ENCODE measurements at regions not wholly inside any gene's neighbourhood (a gene's known extent, or its start where the extent isn't known, plus 50 kb on each side); places are given as distances from the start of the nearest gene placed in this dataset.
"Not testable (repeated sequence)": the region's sequence is repeated elsewhere in the genome, so short reads cannot be mapped to it uniquely, and the experiment has no call there.

GRCh38 chr7:76971201-76971600 lies 61.0 kb downstream of the SPDYE17 start:
- not testable (repeated sequence) for DNase-seq

DNA sequence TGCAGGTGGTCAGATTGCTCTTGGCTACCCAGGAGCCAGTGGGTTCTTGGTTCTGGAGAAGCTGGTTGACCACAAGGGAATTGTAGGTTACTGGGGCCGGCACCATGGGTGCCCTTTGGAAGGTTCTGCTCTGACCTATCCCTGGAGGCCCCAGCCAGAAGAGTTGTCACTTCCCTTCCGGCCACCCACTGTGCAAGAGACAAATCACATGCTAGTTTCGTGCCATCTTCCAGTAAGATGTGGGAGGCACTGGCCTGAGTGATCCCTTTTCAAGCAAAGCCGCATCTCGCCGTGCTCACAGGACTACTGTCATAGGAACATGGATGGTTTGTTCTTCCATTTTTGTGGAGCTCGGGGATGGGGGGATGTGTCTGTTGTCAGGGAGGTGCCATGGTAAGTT lies 62.3 kb downstream of the SPDYE17 start:
- DNase-seq = not testable (repeated sequence)

DNA sequence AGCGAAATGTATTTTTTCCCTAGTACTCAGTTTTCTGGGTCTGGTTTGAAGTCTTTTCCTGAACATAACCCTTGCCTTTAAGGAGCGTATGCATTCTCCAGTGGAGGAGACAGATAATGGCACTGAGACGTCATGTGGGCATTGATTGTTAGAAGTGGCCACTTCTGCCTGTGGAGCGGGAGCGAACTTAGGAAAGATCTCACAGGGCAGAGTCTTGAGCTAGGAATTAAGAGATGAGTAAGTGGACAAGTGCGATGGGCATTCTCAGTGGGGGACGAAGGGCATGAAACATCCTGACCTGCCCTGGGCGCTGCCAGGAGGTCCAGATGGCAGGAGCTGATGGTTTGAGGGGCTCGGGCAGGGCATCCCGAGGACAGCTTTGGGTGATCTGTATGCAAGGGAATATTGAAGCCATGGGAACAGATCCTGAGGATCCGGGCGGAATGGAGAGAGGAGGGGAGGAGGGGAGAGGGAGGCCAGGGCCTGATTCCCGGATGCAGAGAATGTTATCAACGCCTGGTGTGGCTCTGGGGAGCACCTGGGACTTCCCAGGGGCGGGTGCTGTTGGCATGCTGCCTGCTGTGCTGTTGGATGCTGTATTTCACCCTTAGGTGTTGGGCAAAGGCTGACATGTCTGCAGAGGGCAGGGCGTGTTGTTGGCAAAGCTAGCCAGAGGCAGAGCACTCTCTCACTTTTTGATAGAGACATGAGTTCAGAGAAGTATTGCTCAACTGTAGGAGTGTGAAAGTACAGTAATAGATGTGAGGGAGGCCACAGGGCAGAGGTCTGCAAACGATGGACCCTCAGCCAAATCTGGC lies 66.2 kb downstream of the SPDYE17 start:
- DNase-seq = not testable (repeated sequence)

DNA sequence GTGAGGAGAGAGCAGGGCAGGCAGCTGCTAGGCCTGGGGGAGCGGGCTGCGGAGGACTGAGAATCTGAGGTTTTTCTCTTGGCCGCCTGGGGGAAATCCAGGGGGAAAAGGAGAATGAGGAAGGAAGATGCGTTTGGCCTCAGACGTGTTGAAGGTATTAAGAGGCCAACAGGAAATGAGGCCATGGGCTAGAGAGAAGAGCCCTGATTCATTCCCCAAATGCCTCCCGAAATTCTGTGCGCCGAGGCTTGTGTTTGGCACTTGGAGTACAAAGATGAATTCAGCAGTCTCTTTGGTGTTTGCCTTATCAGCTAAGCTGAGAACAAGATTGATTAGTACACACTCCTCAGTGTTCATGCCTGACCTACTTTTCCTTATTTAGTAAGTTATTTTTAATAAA lies 68.1 kb downstream of the SPDYE17 start:
- not testable (repeated sequence) for DNase-seq

- not testable (repeated sequence) for DNase-seq
These were observed 69.1 kb downstream of the SPDYE17 start for GRCh38 chr7:76963061-76963460.

GRCh38 chr7:76960400-76960986 lies 71.7 kb downstream of the SPDYE17 start:
- not testable (repeated sequence) for DNase-seq

DNA sequence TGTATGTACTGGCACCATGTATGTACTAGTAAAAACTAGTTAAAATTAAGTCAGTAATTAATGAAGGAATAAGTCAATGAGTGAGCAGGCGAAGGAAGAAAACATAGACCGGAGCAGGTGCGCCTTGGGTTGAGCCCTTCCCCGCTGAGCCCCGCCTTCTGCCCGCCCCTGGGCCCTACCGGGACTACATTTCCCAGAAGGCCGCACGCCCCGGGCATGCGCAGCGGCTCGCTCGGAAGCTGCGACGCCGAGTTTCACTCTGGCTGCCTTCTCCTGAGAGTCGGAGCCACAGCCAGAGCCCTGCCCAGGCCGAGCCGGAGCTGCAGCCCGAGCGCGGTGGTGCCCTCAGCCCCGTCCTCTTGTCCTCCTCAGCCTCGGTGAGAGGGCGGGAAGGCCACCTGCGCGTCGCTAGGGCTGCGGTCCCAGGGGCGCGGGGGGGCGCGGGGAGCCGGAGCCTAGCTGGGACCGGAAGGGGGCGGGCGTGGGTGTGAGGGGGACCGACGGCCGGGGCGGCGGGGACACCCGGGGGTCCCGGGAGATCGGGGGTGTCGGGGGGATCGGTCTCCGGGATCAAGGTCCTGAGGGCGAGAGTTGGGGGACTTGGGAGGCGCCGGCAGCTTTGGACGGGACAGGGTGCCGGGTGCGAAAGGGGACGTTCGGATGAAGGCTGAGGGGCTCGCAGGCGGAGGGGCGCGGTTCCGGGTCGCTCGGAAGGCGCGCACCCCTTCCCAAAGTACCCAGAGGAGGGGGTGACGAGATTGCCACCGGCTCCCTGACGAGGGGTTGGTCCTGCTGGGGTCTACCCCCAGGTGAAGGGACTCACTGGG lies 72.4 kb downstream of the SPDYE17 start:
- DNase-seq = not testable (repeated sequence)

GRCh38 chr7:76956531-76956930 lies 75.6 kb downstream of the SPDYE17 start:
- DNase-seq = not testable (repeated sequence)

GRCh38 chr7:76955124-76955523 lies 77.0 kb downstream of the SPDYE17 start:
- DNase-seq = not testable (repeated sequence)

DNA sequence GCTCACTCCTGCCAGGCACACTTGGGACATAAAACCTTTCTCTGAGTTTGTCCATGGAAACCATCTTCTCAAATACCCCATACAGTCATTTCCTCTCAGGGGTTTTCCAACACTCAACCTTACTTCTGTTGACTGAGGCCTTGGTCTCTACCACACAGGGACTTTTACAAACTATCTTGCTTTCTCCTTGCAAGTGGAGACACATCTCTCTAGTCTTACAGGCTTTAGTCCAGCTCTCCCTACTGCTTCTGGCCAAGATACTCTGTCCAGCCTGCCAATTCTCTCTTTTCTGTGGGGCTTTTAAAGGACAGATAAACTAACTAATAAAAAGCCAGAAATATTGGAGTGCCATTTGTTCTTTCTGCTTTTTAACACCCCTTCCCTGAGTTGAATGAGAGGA lies 87.6 kb downstream of the SPDYE17 start:
- DNase-seq = peak; percentile 30

DNA sequence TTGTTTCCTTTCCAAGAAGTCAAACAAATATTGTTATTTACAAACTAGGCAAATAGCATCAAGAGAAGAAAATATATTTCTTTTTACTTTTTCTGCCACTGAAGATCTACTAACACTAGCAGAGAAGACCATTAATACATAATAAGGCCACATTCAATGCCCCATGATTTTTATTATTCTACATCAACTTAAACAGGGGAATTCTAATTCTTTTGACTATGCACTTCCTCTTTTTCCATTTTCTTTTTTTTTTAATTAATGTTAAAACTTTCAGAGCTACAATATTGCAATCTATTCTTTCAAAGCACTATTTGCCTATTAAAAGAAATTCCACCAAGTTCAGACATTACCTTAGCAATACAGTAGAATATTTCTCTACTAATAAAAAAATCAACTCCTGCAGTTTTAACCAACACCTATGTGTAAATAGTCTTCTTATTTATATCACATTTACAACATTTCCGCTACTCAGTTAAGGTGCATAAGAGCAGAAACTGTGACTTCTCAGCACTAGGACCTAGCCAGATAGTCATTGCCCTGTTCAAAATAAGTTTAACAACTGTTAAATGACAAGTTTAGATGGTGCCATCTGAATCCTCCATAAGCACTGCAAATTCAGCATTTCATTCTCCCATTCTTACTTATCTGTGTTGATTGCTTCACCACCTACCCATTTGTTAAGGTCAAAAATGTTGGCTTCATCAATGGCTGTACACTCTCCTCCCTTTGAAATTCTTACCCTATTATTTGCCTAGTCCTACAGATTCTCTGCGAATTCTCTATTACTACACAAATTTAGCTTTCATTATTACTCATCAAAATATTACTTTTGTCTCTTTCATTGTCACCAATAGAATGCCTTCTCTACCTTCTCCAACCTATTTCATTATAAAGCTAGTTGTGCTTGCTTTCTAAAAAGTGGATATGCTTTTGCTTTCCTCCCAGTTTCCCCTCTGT lies 90.1 kb downstream of the SPDYE17 start:
- DNase-seq = not testable (repeated sequence)

DNA sequence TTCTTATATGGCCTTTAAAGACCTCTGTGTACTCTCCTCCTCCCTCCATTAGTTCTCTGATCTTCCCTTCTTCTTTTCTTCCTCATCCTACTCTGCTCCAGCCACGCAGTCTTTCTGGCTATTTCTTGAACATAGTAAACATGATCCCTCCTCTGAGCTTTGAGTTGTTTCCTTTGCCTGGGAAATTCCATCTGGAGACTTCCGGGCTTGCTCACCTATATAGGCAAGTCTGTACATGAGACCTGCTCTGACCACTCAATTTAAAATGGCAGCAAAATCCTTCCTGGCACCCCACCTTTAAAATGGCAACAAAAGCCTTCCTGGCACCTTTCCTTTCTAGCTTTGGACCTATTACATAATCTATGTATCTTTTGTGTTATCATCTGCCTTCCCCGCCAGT lies 94.4 kb downstream of the SPDYE17 start:
- DNase-seq = not testable (repeated sequence)

DNA sequence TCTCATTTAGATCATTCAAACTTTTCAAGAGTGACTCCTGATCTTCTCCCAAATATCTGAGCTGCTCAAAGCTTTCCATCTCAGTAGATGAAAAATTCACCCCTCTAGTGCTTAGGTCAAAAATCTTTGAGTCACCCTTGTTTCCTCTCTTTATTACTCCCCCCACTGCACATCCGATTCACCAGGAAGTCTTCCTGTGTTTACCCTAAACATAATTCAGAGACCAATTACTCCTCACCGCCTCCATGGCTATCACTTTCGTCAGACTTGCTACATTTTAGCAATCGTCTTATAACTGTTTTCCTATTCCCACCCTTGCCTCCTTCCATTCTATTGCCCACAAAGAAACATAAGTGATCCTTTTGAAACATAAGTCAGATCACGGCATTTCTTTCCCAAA lies 94.8 kb downstream of the SPDYE17 start:
- not testable (repeated sequence) for DNase-seq

GRCh38 chr7:76936346-76936745 lies 95.8 kb downstream of the SPDYE17 start:
- not testable (repeated sequence) for DNase-seq

GRCh38 chr7:76934711-76935110 lies 97.5 kb downstream of the SPDYE17 start:
- not testable (repeated sequence) for DNase-seq

GRCh38 chr7:76932957-76933356 lies 99.2 kb downstream of the SPDYE17 start:
- peak; percentile 36 for DNase-seq

GRCh38 chr7:76931441-76931840 lies 100.7 kb downstream of the SPDYE17 start:
- not testable (repeated sequence) for DNase-seq

DNA sequence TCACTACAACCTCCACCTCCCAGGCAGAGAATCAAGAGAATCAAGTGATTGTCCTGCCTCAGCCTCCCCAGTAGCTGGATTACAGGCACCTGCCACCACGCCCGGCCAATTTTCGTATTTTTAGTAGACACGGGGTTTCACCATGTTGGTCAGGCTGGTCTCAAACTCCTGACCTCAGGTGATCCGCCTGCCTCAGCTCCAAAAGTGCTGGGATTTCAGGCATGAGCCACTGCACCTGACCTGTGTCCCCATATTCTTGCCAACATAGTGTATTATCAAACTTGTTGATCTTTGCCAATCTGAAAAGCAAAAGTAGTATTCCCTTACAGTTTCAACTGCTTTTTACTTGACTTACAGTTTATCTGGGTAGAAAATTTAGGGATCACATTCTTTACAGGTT lies 101.7 kb downstream of the SPDYE17 start:
- not testable (repeated sequence) for DNase-seq

- not testable (repeated sequence) for DNase-seq
These were observed 103.4 kb downstream of the SPDYE17 start for GRCh38 chr7:76928751-76929150.

GRCh38 chr7:76927741-76928393 lies 104.3 kb downstream of the SPDYE17 start:
- DNase-seq = not testable (repeated sequence)

DNA sequence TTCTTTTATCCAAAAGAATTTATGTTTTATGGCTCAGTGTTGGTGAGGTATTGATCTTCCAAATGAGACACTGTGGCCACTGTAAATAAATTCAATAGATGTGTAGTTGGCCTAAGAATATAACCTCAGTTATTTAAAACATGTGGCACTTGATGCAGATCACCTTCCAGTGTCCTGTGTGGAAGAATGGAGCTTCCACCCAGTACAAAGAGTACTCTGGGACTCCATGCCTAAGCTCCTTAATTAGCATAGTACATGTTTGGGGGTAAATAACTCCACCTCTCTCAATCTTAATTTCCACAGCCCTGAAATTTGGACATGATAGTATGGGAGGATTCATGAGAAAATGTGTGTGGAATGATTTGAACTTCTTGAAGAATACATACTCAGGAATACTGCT lies 105.7 kb downstream of the SPDYE17 start:
- not testable (repeated sequence) for DNase-seq

DNA sequence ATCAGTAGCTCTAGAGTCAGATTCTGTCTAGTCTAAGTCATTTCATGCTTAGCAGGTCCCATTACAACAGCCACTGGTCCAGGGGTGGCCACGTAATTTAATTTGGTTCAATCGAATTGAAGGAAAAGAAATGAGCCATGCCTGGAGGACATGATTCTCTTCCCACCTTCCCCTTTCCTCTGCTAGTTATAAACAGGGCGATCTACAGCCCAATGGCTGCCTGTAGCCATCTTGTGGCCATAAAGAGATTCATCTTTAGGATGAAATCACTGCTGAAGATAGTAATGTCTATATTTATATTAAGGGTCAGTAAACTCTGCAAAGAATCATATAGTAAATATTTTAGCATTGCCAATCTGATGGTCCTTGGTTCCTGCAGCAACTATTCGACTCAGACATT lies 107.4 kb downstream of the SPDYE17 start:
- DNase-seq = not testable (repeated sequence)

All from activated CD4-positive, alpha-beta T cell treated with anti-CD3 and anti-CD28 coated beads, Interleukin-2, Interleukin-6, amounts not matched to agents 100 ng/mL and 50 ng/mL, durations not matched to agents 16 hours and 8 hours (primary cell).